SH-SY5Y (cell line): ENCODE measurements at regions not wholly inside any gene's neighbourhood (a gene's known extent, or its start where the extent isn't known, plus 50 kb on each side); places are given as distances from the start of the nearest gene placed in this dataset.

Experiments used
- GATA2 ChIP-seq: IDR thresholded peaks from 2 replicates; pipeline ENCODE4 v1.6.1; 2011; ENCODE audit warnings: mild to moderate bottlenecking, low read depth, low read length
- GATA3 ChIP-seq: IDR thresholded peaks from 2 replicates; pipeline ENCODE4 v1.6.1; 2011; ENCODE audit warnings: low read depth, mild to moderate bottlenecking, low read length, moderate library complexity

DNA sequence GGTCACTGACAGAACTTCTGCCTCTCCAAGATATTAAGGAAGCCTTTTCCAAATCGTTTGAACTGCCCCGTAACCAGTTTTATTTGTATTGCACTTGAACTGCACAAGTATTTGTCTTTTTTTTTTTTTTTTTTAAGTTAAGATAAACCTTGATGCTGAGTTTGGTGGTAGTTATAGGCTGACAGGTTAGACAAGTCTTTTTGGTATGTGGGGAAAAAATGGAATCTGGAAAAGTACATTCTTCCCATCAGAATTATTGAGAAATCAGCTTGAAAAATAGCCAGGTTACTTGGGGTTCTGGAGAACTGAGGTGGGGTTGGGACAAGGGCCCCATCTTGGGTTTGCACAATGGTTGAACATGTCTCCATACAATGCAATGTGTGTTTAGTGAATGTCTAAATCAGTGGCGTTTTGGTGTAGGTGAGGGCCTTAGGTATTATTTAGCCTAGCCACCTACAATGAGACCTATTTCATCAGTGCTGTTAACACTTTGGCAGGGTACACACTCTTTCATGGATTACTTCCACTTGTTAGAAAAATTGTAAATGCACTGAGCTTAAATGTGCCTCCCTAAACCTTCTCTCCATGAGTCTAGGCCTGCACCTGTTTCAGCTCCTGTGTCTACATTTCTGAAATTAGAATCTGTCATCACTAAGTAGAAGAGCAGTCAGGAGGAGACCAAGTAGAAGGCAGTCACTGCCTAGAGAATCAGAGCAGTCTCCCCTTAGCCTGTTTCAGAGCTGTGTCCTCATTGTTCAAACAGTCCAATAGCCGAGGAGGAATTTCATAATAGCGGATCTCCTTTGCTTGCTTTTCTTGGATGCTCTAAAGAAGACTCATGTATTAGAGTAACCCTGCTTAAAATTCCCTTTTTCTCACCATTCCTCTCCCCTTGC, 140.0 kb upstream of the HMHB1 start:
- TF ChIP-seq GATA2 (no peak), GATA3 (no peak)
